AG04450 (cell line): ENCODE measurements at regions not wholly inside any gene's neighbourhood (a gene's known extent, or its start where the extent isn't known, plus 50 kb on each side); places are given as distances from the start of the nearest gene placed in this dataset.

ENCODE experiments used
- CTCF ChIA-PET: fragments of 300-600, 350-600 bp; formaldehyde crosslinking; extraction: SDS; loops from one replicate; lab custom pipeline; 2022; ENCODE audit warnings: antibody characterized with exemption, inconsistent platforms; lab: Charles Lee
- POLR2A ChIA-PET: fragments of 350-600 bp; formaldehyde crosslinking; extraction: SDS; loops from one replicate; lab custom pipeline; 2021; ENCODE audit warnings: antibody characterized with exemption, inconsistent platforms; lab: Yijun Ruan, JAX
- DNase-seq: peaks from one replicate; pipeline ENCODE4 v3.0.0-alpha.2; 2011; ENCODE audit warnings: low read depth, low spot score
- H3K27ac ChIP-seq: one replicate; pipeline ENCODE4 v1.5.1; 2012; ENCODE audit warnings: low read depth, low read length, control low read depth
- H3K27me3 ChIP-seq: one replicate; pipeline ENCODE4 v1.6.0; 2012; ENCODE audit warnings: low read length; ENCODE audit not compliant: control insufficient read depth, insufficient read depth
- H3K4me3 ChIP-seq: 2 replicates; pipeline ENCODE4 v1.5.1; 2011; ENCODE audit warnings: mild to moderate bottlenecking, low read depth, low read length, control low read depth
- H3K9me3 ChIP-seq: 2 replicates; pipeline ENCODE4 v1.5.1; 2012; ENCODE audit warnings: low read length; ENCODE audit not compliant: control insufficient read depth, insufficient read depth
- CTCF ChIP-seq: IDR thresholded peaks from 2 replicates; pipeline ENCODE4 v1.5.1; 2011; ENCODE audit warnings: low read depth, low read length, control low read depth, inconsistent platforms

GRCh38 chr16:54750249-54750648, 180.4 kb upstream of the IRX5 start:
- POLR2A ChIA-PET = no interaction called here
- Histone ChIP-seq H3K27me3 (no peaks in the 10 kb centered on the region), H3K27ac (no peak overlapping the region), H3K4me3 (no peak overlapping the region), H3K9me3 (peaks cover 4% of the 10 kb centered on the region)
- no peak for DNase-seq
- no peak for TF ChIP-seq CTCF
- CTCF ChIA-PET = no interaction called here

GRCh38 chr16:54748611-54749190, 182.0 kb upstream of the IRX5 start:
- no peak for DNase-seq
- ChIA-PET CTCF (no interaction called here), POLR2A (no interaction called here)
- Histone ChIP-seq H3K4me3 (no peak overlapping the region), H3K9me3 (peaks cover 7% of the 10 kb centered on the region), H3K27ac (no peak overlapping the region), H3K27me3 (no peaks in the 10 kb centered on the region)
- TF ChIP-seq CTCF = no peak

- TF ChIP-seq CTCF = no peak
- Histone ChIP-seq H3K9me3 (peaks cover 7% of the 10 kb centered on the region), H3K27ac (no peak overlapping the region), H3K27me3 (no peaks in the 10 kb centered on the region), H3K4me3 (no peak overlapping the region)
- CTCF ChIA-PET = no interaction called here
- POLR2A ChIA-PET = no interaction called here
- no peak for DNase-seq
Observed at GRCh38 chr16:54746596-54746995, 184.1 kb upstream of the IRX5 start.

DNA sequence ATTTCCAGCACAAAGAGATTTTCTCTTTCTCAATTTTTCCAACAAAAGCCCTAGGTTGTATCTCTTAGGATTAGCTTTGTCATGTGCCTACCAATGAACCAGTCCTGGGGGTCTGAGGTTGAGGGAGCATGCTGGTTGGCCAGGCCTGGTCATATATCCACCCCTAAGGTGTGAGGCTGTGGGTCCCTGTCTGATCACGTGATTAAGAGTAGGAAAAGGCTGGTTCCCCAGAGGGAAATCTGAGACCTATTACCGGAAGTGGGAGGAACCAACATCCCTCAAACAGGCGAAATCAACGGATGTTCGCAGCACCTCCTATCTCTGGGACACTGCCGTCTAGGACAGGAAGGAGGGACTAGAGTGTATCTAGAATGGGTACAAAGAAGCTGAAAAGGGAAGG, 185.7 kb upstream of the IRX5 start:
- no peak for TF ChIP-seq CTCF
- CTCF ChIA-PET = no interaction called here
- Histone ChIP-seq H3K27ac (no peak overlapping the region), H3K4me3 (no peak overlapping the region), H3K9me3 (peaks cover 13% of the 10 kb centered on the region), H3K27me3 (no peaks in the 10 kb centered on the region)
- POLR2A ChIA-PET = no interaction called here
- no peak for DNase-seq

- ChIA-PET CTCF (no interaction called here), POLR2A (no interaction called here)
- Histone ChIP-seq H3K9me3 (peaks cover 13% of the 10 kb centered on the region), H3K4me3 (no peak overlapping the region), H3K27ac (no peak overlapping the region), H3K27me3 (no peaks in the 10 kb centered on the region)
- no peak for DNase-seq
- TF ChIP-seq CTCF = no peak
Observed at GRCh38 chr16:54742436-54742835, 188.2 kb upstream of the IRX5 start.
